Suprapubic skin (tissue), 4 donors: ENCODE measurements at regions not wholly inside any gene's neighbourhood (a gene's known extent, or its start where the extent isn't known, plus 50 kb on each side); places are given as distances from the start of the nearest gene placed in this dataset.
A peak's percentile ranks its signal among the peaks of the same experiment; 100 is the strongest.
"Not testable (repeated sequence)": the region's sequence is repeated elsewhere in the genome, so short reads cannot be mapped to it uniquely, and the experiment has no call there.

ENCODE experiments used
- DNase-seq, 2 donors: peaks; one replicate each; pipeline ENCODE4 v3.0.0-alpha.2; 2019; ENCODE audit warnings: low spot score in 2 of 2
- H3K27ac ChIP-seq: fragments of 200-600 bp; sonication (generic); one replicate; pipeline ENCODE4 v1.5.1; 2019
- H3K27me3 ChIP-seq: fragments of 200-600 bp; sonication (generic); one replicate; pipeline ENCODE4 v1.5.1; 2019
- H3K36me3 ChIP-seq: fragments of 200-600 bp; sonication (generic); one replicate; pipeline ENCODE4 v1.5.1; 2019
- H3K4me1 ChIP-seq: fragments of 200-600 bp; sonication (generic); one replicate; pipeline ENCODE4 v1.5.1; 2019
- H3K4me3 ChIP-seq: fragments of 200-600 bp; sonication (generic); one replicate; pipeline ENCODE4 v1.5.1; 2019; ENCODE audit warnings: mild to moderate bottlenecking
- H3K9me3 ChIP-seq: fragments of 200-600 bp; sonication (generic); one replicate; pipeline ENCODE4 v1.5.1; 2019
- CTCF ChIP-seq, 2 donors: fragments of 200-600 bp in 1 of 2; fragments of 450-650 bp in 1 of 2; sonication (generic) in 1 of 2; IDR thresholded peaks; one replicate each; pipeline ENCODE4 v1.5.1; 2016 to 2019; ENCODE audit warnings: antibody characterized with exemption in 2 of 2, mild to moderate bottlenecking in 1 of 2, moderate library complexity in 1 of 2
- EP300 ChIP-seq: sonication (generic); formaldehyde crosslinking; IDR thresholded peaks from one replicate; pipeline ENCODE4 v1.6.1; 2017; ENCODE audit warnings: antibody characterized with exemption
- POLR2A ChIP-seq, 2 donors: fragments of 450-650 bp; IDR thresholded peaks; one replicate each; pipeline ENCODE4 v1.6.1; 2017; ENCODE audit warnings: antibody characterized with exemption in 2 of 2, mild to moderate bottlenecking in 2 of 2, moderate library complexity in 2 of 2
- POLR2AphosphoS5 ChIP-seq, 3 donors: sonication (generic); formaldehyde crosslinking; IDR thresholded peaks; one replicate each; pipeline ENCODE4 v1.6.1; 2017; ENCODE audit warnings: antibody characterized with exemption in 3 of 3
- WGBS: methylation state at CpG from one replicate; pipeline ENCODE4 v1.1.5; 2018; 5-methylcytosine and 5-hydroxymethylcytosine counted together

- DNase-seq = no peak
- WGBS = 55% methylated on average over 3 of the region's 3 CpGs
- TF ChIP-seq POLR2A (IDR thresholded peaks at IDR 0.05) (no peak), CTCF (IDR thresholded peaks at IDR 0.05) (no peak), POLR2AphosphoS5 (IDR thresholded peaks at IDR 0.05) (no peak), EP300 (no peak)
Measured at GRCh38 chr5:102668220-102668932, 86.7 kb upstream of the PAM start.

DNA sequence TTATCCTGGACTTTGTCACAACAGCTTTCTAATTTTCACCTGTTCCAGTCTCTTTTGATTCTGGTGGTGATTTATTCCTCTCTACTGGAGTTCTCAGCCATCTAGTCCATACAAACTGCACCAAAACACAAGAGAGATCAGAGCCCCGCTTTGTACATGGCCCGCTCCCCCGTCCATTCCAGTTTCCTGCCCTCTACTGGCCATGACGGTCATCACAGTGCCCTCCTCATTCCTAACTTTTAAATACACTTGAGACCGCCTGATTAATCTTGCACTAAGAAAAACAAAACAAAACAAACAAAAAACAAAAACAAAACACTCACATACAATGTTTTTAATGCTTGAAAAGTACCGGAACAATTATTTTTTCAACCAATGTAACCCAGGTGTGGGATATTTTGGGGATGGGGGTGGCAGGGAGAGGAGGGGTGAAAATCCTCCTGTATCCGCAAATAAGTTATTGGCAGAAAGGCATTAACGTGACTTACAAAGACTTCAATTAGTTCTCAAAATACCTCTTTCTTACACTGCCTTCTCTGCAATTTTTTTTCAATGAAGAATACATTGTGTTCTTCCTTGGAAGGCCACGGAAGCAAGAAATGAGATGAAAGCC lies 84.8 kb upstream of the PAM start:
- Histone ChIP-seq H3K36me3 (no peaks in the 10 kb centered on the region), H3K9me3 (no peaks in the 10 kb centered on the region), H3K4me3 (no peak overlapping the region), H3K27ac (no peak overlapping the region), H3K27me3 (no peaks in the 10 kb centered on the region), H3K4me1 (no peaks in the 10 kb centered on the region)
- 70% methylated on average over 9 of the region's 9 CpGs for WGBS
- TF ChIP-seq POLR2A (IDR thresholded peaks at IDR 0.05) (no peak), POLR2AphosphoS5 (IDR thresholded peaks at IDR 0.05) (no peak), CTCF (IDR thresholded peaks at IDR 0.05) (peak in 1 of 2 donors; percentile 25), EP300 (no peak)
- no peak for DNase-seq

More at GRCh38 chr5:102668220-102668932, 86.7 kb upstream of the PAM start:
- H3K27ac ChIP-seq = no peak overlapping the region
- H3K27me3 ChIP-seq = no peaks in the 10 kb centered on the region
- H3K4me1 ChIP-seq = peaks cover 14% of the 10 kb centered on the region
- H3K36me3 ChIP-seq = no peaks in the 10 kb centered on the region
- no peaks in the 10 kb centered on the region for H3K9me3 ChIP-seq
- H3K4me3 ChIP-seq = no peak overlapping the region

DNA sequence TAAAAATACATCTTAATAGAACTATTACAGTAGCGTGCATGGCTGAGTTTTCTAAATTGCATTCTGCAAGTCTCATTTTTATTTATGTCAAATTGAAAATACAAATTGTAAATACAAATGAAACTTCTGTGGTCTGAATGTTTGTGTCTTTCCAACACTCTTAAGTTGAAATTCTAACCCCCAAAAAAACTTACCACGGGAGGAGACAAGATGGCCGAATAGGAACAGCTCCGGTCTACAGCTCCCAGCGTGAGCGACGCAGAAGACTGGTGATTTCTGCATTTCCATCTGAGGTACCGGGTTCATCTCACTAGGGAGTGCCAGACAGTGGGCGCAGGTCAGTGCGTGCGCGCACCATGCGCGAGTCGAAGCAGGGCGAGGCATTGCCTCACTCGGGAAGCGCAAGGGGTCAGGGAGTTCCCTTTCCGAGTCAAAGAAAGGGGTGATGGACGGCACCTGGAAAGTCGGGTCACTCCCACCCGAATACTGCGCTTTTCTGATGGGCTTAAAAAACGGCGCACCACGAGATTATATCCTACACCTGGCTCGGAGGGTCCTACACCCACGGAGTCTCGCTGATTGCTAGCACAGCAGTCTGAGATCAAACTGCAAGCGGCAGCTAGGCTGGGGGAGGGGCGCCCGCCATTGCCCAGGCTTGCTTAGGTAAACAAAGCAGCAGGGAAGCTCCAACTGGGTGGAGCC lies 83.9 kb upstream of the PAM start:
- not testable (repeated sequence) for H3K27me3 ChIP-seq, H3K4me3 ChIP-seq, H3K36me3 ChIP-seq, H3K9me3 ChIP-seq, H3K27ac ChIP-seq, DNase-seq, H3K4me1 ChIP-seq
- WGBS = 92% methylated on average over 26 of the region's 32 CpGs

GRCh38 chr5:102678267-102679058 lies 76.6 kb upstream of the PAM start:
- no peaks in the 10 kb centered on the region for H3K36me3 ChIP-seq
- 70% methylated on average over 4 of the region's 4 CpGs for WGBS
- H3K4me3 ChIP-seq = no peak overlapping the region
- no peak overlapping the region for H3K27ac ChIP-seq
- H3K27me3 ChIP-seq = no peaks in the 10 kb centered on the region
- H3K9me3 ChIP-seq = no peaks in the 10 kb centered on the region
- no peak for DNase-seq
- no peaks in the 10 kb centered on the region for H3K4me1 ChIP-seq
- no peak for TF ChIP-seq POLR2A (IDR thresholded peaks at IDR 0.05)
- TF ChIP-seq CTCF (IDR thresholded peaks at IDR 0.05) = no peak
- TF ChIP-seq POLR2AphosphoS5 (IDR thresholded peaks at IDR 0.05) = no peak
- no peak for TF ChIP-seq EP300

GRCh38 chr5:102681403-102681983 lies 73.6 kb upstream of the PAM start:
- peak in 1 of 2 donors; percentile 70 for DNase-seq
- no peak for TF ChIP-seq POLR2AphosphoS5 (IDR thresholded peaks at IDR 0.05)
- TF ChIP-seq POLR2A (IDR thresholded peaks at IDR 0.05) = no peak
- TF ChIP-seq EP300 = no peak
- TF ChIP-seq CTCF (IDR thresholded peaks at IDR 0.05) = peak in 1 of 2 donors; percentile 42
- no peaks in the 10 kb centered on the region for H3K9me3 ChIP-seq
- no peaks in the 10 kb centered on the region for H3K4me1 ChIP-seq
- no peak overlapping the region for H3K4me3 ChIP-seq
- no peaks in the 10 kb centered on the region for H3K36me3 ChIP-seq
- H3K27me3 ChIP-seq = no peaks in the 10 kb centered on the region
- WGBS = 56% methylated on average over 2 of the region's 2 CpGs
- H3K27ac ChIP-seq = no peak overlapping the region
